ENCODE measurements at regions not wholly inside any gene's neighbourhood (a gene's known extent, or its start where the extent isn't known, plus 50 kb on each side); places are given as distances from the start of the nearest gene placed in this dataset.

DNA sequence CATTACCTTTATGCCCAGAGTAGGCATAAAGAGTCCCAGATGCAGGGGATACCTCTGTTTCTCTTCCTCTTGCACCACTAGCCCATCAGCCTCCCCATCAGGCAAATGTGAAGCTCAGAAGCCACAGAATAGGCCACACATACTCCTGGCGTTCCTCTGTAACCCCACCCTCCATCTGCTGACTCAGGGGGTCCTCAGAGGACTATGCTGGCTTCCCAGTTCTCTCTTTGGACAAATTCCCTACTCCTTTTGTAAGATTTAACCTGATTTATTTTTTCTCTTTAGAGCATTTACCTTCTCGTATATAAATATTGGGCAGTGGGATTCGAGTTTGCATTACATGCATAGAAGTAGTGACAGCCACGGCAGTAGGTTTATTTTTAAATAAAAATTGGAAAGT lies 262.3 kb upstream of the CADM1 start:
- TF ChIP-seq, protein P1, sequence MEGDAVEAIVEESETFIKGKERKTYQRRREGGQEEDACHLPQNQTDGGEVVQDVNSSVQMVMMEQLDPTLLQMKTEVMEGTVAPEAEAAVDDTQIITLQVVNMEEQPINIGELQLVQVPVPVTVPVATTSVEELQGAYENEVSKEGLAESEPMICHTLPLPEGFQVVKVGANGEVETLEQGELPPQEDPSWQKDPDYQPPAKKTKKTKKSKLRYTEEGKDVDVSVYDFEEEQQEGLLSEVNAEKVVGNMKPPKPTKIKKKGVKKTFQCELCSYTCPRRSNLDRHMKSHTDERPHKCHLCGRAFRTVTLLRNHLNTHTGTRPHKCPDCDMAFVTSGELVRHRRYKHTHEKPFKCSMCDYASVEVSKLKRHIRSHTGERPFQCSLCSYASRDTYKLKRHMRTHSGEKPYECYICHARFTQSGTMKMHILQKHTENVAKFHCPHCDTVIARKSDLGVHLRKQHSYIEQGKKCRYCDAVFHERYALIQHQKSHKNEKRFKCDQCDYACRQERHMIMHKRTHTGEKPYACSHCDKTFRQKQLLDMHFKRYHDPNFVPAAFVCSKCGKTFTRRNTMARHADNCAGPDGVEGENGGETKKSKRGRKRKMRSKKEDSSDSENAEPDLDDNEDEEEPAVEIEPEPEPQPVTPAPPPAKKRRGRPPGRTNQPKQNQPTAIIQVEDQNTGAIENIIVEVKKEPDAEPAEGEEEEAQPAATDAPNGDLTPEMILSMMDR (IDR thresholded peaks at IDR 0.05; ENCODE audit: low read depth, low read length), result no peak
- TF ChIP-seq EZH2phosphoT487 (IDR thresholded peaks at IDR 0.05; ENCODE audit: low read depth), result no peak

Data from OCI-LY3 (cell line).